ENCODE measurements at regions not wholly inside any gene's neighbourhood (a gene's known extent, or its start where the extent isn't known, plus 50 kb on each side); places are given as distances from the start of the nearest gene placed in this dataset.
"Not testable (repeated sequence)": the region's sequence is repeated elsewhere in the genome, so short reads cannot be mapped to it uniquely, and the experiment has no call there.

GRCh38 chrX:65871671-65872311 lies 168.1 kb downstream of the VSIG4 start:
- H3K9me3 Mint-ChIP-seq: peaks cover 0 to 4% (median 2%) of the 10 kb centered on the region in 3 donors
- no peak overlapping the region for H3K4me3 Mint-ChIP-seq
- peak overlapping the region in 1 of 3 donors; percentile 35 for H3K27ac Mint-ChIP-seq

GRCh38 chrX:65870544-65870943 lies 169.3 kb downstream of the VSIG4 start:
- not testable (repeated sequence) for H3K27me3 Mint-ChIP-seq, H3K36me3 Mint-ChIP-seq, H3K27ac Mint-ChIP-seq, H3K4me3 Mint-ChIP-seq, H3K9me3 Mint-ChIP-seq
- peaks cover 18 to 23% (median 23%) of the 10 kb centered on the region in 3 donors for H3K4me1 Mint-ChIP-seq

More at GRCh38 chrX:65871671-65872311, 168.1 kb downstream of the VSIG4 start:
- Mint-ChIP-seq H3K4me1 (peaks cover 9 to 17% (median 13%) of the 10 kb centered on the region in 3 donors), H3K27me3 (no peaks in the 10 kb centered on the region), H3K36me3 (no peaks in the 10 kb centered on the region)

GRCh38 chrX:65866773-65867172 lies 173.1 kb downstream of the VSIG4 start:
- Mint-ChIP-seq H3K4me3 (peak overlapping the region in 1 of 4 donors; percentile 74), H3K36me3 (no peaks in the 10 kb centered on the region), H3K9me3 (peaks cover 0 to 2% (median 0%) of the 10 kb centered on the region in 3 donors), H3K4me1 (peaks cover 10 to 17% (median 13%) of the 10 kb centered on the region in 3 donors), H3K27me3 (peaks cover 3% of the 10 kb centered on the region), H3K27ac (no peak overlapping the region)

DNA sequence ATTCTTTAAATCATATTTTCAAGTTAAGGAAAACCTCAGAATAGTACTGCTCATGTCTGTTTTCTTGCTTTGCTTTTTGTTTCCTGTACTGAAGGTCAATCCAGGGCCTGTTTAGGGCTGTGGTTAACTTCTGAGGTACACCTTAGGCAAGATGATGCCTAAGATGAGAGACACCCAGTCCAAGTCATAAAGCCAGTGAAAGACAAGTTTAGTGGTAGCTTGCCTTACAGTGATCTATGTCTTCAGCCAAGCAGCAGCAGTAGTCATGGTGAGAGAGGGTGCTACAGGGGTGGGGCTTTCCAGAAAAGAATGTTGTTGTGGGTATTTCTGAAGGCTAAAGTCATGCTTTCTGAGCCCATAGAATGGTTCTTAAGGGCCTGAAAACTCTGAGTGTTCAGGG lies 173.7 kb downstream of the VSIG4 start:
- H3K4me3 Mint-ChIP-seq: no peak overlapping the region
- peak overlapping the region in 2 of 3 donors; percentile 2 to 3 for H3K27ac Mint-ChIP-seq
- peaks cover 3% of the 10 kb centered on the region for H3K27me3 Mint-ChIP-seq
- peaks cover 10 to 15% (median 10%) of the 10 kb centered on the region in 3 donors for H3K4me1 Mint-ChIP-seq
- no peaks in the 10 kb centered on the region for H3K36me3 Mint-ChIP-seq
- peaks cover 0 to 2% (median 0%) of the 10 kb centered on the region in 3 donors for H3K9me3 Mint-ChIP-seq

DNA sequence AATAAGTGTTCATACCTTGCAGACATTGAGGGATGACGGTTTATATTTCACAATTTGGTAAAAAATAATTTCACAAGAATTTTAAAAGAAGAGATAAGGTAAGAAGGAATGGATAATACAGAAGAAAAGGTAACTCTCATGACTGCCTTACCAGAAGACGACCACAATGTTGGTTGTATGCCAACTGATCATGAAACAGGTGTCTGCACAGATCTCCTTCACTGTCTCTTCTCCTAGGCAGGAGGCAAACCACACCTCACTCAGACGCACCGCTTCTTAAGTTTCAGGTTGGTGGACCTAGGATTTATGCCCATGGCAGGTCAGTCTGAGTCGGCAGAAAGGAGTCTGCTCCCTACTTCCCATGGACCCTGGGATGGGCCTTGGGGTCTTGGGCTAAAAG lies 177.2 kb downstream of the VSIG4 start:
- peaks cover 6% of the 10 kb centered on the region for H3K27me3 Mint-ChIP-seq
- H3K36me3 Mint-ChIP-seq: peaks cover 3% of the 10 kb centered on the region
- H3K4me3 Mint-ChIP-seq: no peak overlapping the region
- H3K9me3 Mint-ChIP-seq: no peaks in the 10 kb centered on the region
- H3K27ac Mint-ChIP-seq: no peak overlapping the region
- H3K4me1 Mint-ChIP-seq: peaks cover 10 to 15% (median 13%) of the 10 kb centered on the region in 3 donors

DNA sequence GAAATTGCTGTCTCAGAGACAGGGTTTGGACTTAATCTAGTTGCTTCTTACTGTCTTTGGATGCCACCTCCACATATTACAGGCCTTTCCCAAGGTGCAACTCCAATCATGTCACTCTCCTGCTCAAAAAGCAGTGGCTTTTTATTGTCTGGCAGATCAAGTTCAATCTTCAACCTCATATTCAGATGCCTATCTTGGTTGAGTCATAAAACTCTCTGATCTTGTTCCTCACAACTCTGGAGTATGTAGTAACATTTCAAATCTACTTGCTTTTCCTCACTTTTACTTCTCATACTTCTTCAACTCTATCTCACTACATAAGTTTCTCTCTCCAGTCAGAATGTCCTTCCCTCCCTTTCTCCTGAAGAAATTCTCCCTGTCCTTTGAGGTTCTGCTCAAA lies 180.6 kb downstream of the VSIG4 start:
- no peak overlapping the region for H3K4me3 Mint-ChIP-seq
- peaks cover 0 to 3% (median 3%) of the 10 kb centered on the region in 3 donors for H3K4me1 Mint-ChIP-seq
- H3K27me3 Mint-ChIP-seq: peaks cover 9% of the 10 kb centered on the region
- peaks cover 0 to 11% (median 5%) of the 10 kb centered on the region in 3 donors for H3K9me3 Mint-ChIP-seq
- H3K27ac Mint-ChIP-seq: peak overlapping the region in 1 of 3 donors; percentile 2
- peaks cover 5% of the 10 kb centered on the region for H3K36me3 Mint-ChIP-seq

- Mint-ChIP-seq H3K4me1 (peaks cover 4 to 10% (median 7%) of the 10 kb centered on the region in 3 donors), H3K27me3 (peaks cover 14% of the 10 kb centered on the region), H3K9me3 (peaks cover 8 to 16% (median 13%) of the 10 kb centered on the region in 3 donors)
- not testable (repeated sequence) for H3K27ac Mint-ChIP-seq, H3K36me3 Mint-ChIP-seq, H3K4me3 Mint-ChIP-seq
Measured at GRCh38 chrX:65854437-65854836, 185.4 kb downstream of the VSIG4 start.

DNA sequence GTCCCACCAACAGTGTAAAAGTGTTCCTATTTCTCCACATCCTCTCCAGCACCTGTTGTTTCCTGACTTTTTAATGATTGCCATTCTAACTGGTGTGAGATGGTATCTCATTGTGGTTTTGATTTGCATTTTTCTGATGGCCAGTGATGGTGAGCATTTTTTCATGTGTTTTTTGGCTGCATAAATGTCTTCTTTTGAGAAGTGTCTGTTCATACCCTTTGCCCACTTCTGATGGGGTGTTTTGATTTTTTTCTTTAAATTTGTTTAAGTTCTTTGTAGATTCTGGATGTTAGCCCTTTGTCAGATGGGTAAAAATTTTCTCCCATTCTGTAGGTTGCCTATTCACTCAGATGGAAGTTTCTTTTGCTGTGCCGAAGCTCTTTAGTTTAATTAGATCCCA lies 183.9 kb downstream of the MSN start:
- H3K36me3 Mint-ChIP-seq, H3K27me3 Mint-ChIP-seq, H3K27ac Mint-ChIP-seq, H3K4me3 Mint-ChIP-seq, H3K4me1 Mint-ChIP-seq: not testable (repeated sequence)
- H3K9me3 Mint-ChIP-seq: peaks cover 8 to 16% (median 13%) of the 10 kb centered on the region in 3 donors

- H3K4me3 Mint-ChIP-seq, H3K4me1 Mint-ChIP-seq, H3K27ac Mint-ChIP-seq, H3K36me3 Mint-ChIP-seq, H3K27me3 Mint-ChIP-seq: not testable (repeated sequence)
- H3K9me3 Mint-ChIP-seq: peaks cover 8 to 16% (median 13%) of the 10 kb centered on the region in 3 donors
Measured at GRCh38 chrX:65850821-65851220, 183.4 kb downstream of the MSN start.

- H3K27me3 Mint-ChIP-seq: peaks cover 2% of the 10 kb centered on the region
- no peaks in the 10 kb centered on the region for H3K9me3 Mint-ChIP-seq
- no peak overlapping the region for H3K27ac Mint-ChIP-seq
- no peaks in the 10 kb centered on the region for H3K4me1 Mint-ChIP-seq
- no peak overlapping the region for H3K4me3 Mint-ChIP-seq
- H3K36me3 Mint-ChIP-seq: peaks cover 2% of the 10 kb centered on the region
Measured at GRCh38 chrX:65846974-65847373, 179.5 kb downstream of the MSN start.

GRCh38 chrX:65841263-65841662 lies 173.8 kb downstream of the MSN start:
- H3K36me3 Mint-ChIP-seq: no peaks in the 10 kb centered on the region
- no peak overlapping the region for H3K27ac Mint-ChIP-seq
- no peak overlapping the region for H3K4me3 Mint-ChIP-seq
- H3K4me1 Mint-ChIP-seq: peaks cover 0 to 6% (median 1%) of the 10 kb centered on the region in 3 donors
- H3K9me3 Mint-ChIP-seq: peaks cover 0 to under 1% (median 0%) of the 10 kb centered on the region in 3 donors
- H3K27me3 Mint-ChIP-seq: peaks cover 2% of the 10 kb centered on the region

DNA sequence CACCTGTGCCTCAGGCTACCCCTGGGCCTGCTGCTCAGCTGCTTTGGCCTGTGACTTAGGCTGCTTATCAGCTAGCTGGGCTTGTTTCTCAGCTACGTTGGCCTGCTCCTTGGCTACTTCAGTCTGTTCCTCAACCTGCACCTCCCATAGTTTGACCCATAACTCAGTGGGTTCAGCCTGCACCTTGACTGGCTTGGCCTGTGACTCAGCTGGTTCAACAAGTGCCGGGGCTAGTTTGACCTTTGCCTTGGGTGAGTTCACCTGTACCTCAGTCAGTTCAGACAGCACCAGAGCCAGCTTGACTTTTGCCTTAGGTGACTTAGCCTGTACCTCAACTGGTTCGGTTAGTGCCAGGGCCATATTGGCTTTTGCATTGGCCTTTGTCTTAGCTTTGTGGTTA lies 171.2 kb downstream of the MSN start:
- Mint-ChIP-seq H3K36me3 (no peaks in the 10 kb centered on the region), H3K4me3 (no peak overlapping the region), H3K4me1 (peaks cover 0 to 6% (median 1%) of the 10 kb centered on the region in 3 donors), H3K9me3 (peaks cover 0 to 3% (median 0%) of the 10 kb centered on the region in 3 donors), H3K27ac (no peak overlapping the region), H3K27me3 (peaks cover 5% of the 10 kb centered on the region)

DNA sequence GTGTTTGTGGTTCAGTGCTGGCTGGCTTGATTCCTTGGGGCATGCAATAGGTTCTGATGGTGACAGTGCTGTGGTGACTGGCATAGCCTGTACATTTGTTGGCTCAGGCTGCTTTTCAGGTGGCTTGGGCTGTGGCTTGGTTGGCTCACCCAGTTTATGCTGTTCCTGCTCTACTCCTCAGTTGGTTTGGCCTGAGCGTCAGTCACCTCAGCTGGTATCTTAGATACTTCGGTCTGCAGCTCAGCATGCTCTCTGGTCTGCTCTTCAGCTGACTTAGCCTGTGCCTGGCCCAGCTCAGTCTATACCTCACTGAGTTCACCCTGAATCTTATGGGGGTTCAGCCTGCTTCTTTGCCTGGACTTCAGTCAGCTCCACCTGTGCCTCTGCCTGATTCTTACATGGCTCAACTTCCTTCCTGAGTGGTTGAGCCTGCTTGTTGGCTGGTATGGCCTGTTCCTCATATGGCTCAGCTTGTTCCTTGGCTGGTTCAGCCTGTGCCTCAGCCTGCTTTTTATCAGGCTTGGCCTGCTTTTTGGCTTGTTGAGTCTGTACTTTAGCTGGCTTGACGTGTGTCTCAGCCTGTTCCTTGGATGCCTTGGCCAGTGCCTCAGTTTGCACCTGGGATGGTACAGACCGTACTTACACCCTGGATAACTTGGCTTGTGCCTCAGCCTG lies 170.6 kb downstream of the MSN start:
- H3K36me3 Mint-ChIP-seq: no peaks in the 10 kb centered on the region
- peaks cover 0 to 6% (median 1%) of the 10 kb centered on the region in 3 donors for H3K4me1 Mint-ChIP-seq
- no peak overlapping the region for H3K27ac Mint-ChIP-seq
- H3K27me3 Mint-ChIP-seq: peaks cover 5% of the 10 kb centered on the region
- peaks cover 0 to 4% (median 0%) of the 10 kb centered on the region in 3 donors for H3K9me3 Mint-ChIP-seq
- no peak overlapping the region for H3K4me3 Mint-ChIP-seq

DNA sequence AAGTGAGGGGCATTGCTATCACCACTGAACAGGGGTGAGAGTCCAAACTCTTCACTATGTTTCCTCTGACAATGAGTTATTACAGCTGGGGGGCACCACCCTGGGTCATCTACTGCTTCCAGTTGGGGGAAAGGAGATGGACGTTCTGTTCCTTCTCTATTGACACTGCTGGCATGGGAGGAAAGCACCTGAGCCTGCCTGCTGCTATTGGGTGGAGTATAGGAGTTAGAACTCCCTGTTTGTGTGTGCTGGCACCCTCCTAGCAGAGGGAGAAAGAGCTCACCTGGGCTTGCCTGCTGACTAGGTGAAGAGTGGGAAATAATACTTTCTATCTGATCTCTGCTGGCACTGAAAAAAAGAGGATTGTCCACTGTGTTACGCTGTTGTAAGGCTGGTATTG lies 163.8 kb downstream of the MSN start:
- Mint-ChIP-seq H3K4me3 (no peak overlapping the region), H3K9me3 (peaks cover 0 to 9% (median 8%) of the 10 kb centered on the region in 3 donors), H3K27ac (no peak overlapping the region), H3K36me3 (no peaks in the 10 kb centered on the region), H3K4me1 (no peaks in the 10 kb centered on the region), H3K27me3 (peaks cover 3% of the 10 kb centered on the region)

GRCh38 chrX:65828599-65828998 lies 161.1 kb downstream of the MSN start:
- Mint-ChIP-seq H3K4me1 (no peaks in the 10 kb centered on the region), H3K27ac (no peak overlapping the region), H3K4me3 (no peak overlapping the region), H3K27me3 (no peaks in the 10 kb centered on the region), H3K36me3 (no peaks in the 10 kb centered on the region), H3K9me3 (peaks cover 0 to 12% (median 8%) of the 10 kb centered on the region in 3 donors)

DNA sequence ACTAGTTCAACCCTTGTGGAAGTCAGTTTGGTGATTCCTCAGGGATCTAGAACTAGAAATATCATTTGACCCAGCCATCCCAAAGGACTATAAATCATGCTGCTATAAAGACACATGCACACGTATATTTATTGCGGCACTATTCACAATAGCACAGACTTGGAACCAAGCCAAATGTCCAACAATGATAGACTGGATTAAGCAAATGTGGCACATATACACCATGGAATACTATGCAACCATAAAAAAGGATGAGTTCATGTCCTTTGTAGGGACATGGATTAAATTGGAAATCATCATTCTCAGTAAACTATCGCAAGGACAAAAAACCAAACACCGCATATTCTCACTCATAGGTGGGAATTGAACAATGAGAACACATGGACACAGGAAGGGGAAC lies 157.8 kb downstream of the MSN start:
- H3K4me3 Mint-ChIP-seq, H3K36me3 Mint-ChIP-seq, H3K27me3 Mint-ChIP-seq, H3K9me3 Mint-ChIP-seq, H3K27ac Mint-ChIP-seq: not testable (repeated sequence)
- H3K4me1 Mint-ChIP-seq: peaks cover 3 to 13% (median 5%) of the 10 kb centered on the region in 3 donors

Data from IgD-negative memory B cell (primary cell).